MM.1S (cell line): ENCODE measurements at regions not wholly inside any gene's neighbourhood (a gene's known extent, or its start where the extent isn't known, plus 50 kb on each side); places are given as distances from the start of the nearest gene placed in this dataset.
"Not testable (repeated sequence)": the region's sequence is repeated elsewhere in the genome, so short reads cannot be mapped to it uniquely, and the experiment has no call there.

Experiments used
- CTCF ChIP-seq: fragments of 300-600 bp; sonication (generic); IDR thresholded peaks from 2 replicates; pipeline ENCODE4 v1.5.1; 2016; ENCODE audit warnings: antibody characterized with exemption, low read length, mixed read lengths
- EZH2phosphoT487 ChIP-seq: fragments of 300-600 bp; sonication (generic); IDR thresholded peaks from 2 replicates; pipeline ENCODE4 v1.6.1; 2018; ENCODE audit warnings: antibody characterized with exemption, low read length

GRCh38 chr1:234811824-234812223 is 201.8 kb upstream of the IRF2BP2 start:
- TF ChIP-seq CTCF, EZH2phosphoT487: not testable (repeated sequence)
